Suprapubic skin (tissue), 4 donors: ENCODE measurements at regions not wholly inside any gene's neighbourhood (a gene's known extent, or its start where the extent isn't known, plus 50 kb on each side); places are given as distances from the start of the nearest gene placed in this dataset.

Experiments
- EP300 ChIP-seq: sonication (generic); formaldehyde crosslinking; IDR thresholded peaks from one replicate; pipeline ENCODE4 v1.6.1; 2017; ENCODE audit warnings: antibody characterized with exemption
- POLR2A ChIP-seq, 2 donors: fragments of 450-650 bp; IDR thresholded peaks; one replicate each; pipeline ENCODE4 v1.6.1; 2017; ENCODE audit warnings: antibody characterized with exemption in 2 of 2, mild to moderate bottlenecking in 2 of 2, moderate library complexity in 2 of 2
- POLR2AphosphoS5 ChIP-seq, 3 donors: sonication (generic); formaldehyde crosslinking; IDR thresholded peaks; one replicate each; pipeline ENCODE4 v1.6.1; 2017; ENCODE audit warnings: antibody characterized with exemption in 3 of 3
- TF ChIP-seq, protein P1 (sequence below), 2 donors: fragments of 200-600 bp in 1 of 2; fragments of 450-650 bp in 1 of 2; sonication (generic) in 1 of 2; IDR thresholded peaks; one replicate each; pipeline ENCODE4 v1.5.1; 2016 to 2019; ENCODE audit warnings: antibody characterized with exemption in 2 of 2, mild to moderate bottlenecking in 1 of 2, moderate library complexity in 1 of 2

DNA sequence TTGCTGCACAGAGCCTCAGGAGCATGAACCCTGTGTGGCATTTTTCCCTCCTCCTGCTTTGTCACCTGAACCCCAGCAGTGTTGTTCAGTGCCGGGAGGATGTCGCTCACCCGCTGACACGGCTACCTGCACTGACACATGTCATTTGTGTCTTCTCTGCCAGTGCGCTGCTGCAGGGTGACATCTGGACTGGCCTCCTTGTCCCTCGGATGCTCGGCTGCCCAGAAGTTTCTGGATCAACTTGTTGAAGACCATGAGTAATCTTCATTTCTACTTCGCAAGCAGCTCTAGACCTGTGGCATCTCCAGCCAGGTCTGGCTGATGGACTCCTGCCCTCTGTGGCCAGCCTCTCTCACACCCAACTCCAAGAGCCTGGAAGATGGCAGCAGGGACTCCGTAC, 311.1 kb upstream of the C2CD4B start:
- TF ChIP-seq, protein P1, sequence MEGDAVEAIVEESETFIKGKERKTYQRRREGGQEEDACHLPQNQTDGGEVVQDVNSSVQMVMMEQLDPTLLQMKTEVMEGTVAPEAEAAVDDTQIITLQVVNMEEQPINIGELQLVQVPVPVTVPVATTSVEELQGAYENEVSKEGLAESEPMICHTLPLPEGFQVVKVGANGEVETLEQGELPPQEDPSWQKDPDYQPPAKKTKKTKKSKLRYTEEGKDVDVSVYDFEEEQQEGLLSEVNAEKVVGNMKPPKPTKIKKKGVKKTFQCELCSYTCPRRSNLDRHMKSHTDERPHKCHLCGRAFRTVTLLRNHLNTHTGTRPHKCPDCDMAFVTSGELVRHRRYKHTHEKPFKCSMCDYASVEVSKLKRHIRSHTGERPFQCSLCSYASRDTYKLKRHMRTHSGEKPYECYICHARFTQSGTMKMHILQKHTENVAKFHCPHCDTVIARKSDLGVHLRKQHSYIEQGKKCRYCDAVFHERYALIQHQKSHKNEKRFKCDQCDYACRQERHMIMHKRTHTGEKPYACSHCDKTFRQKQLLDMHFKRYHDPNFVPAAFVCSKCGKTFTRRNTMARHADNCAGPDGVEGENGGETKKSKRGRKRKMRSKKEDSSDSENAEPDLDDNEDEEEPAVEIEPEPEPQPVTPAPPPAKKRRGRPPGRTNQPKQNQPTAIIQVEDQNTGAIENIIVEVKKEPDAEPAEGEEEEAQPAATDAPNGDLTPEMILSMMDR (IDR thresholded peaks at IDR 0.05): no peak
- no peak for TF ChIP-seq POLR2A (IDR thresholded peaks at IDR 0.05)
- TF ChIP-seq POLR2AphosphoS5 (IDR thresholded peaks at IDR 0.05): no peak
- no peak for TF ChIP-seq EP300
